ENCODE measurements at regions not wholly inside any gene's neighbourhood (a gene's known extent, or its start where the extent isn't known, plus 50 kb on each side); places are given as distances from the start of the nearest gene placed in this dataset.

- Histone ChIP-seq H3K79me2 (ENCODE audit: low read length) (no peaks in the 10 kb centered on the region), H3K9me3 (replicated peaks; ENCODE audit: insufficient read depth, low read length) (no peaks in the 10 kb centered on the region), H3K27me3 (replicated peaks; ENCODE audit: insufficient read depth, low read length) (no peaks in the 10 kb centered on the region), H3K9me2 (replicated peaks; ENCODE audit: insufficient read depth, low read length) (no peaks in the 10 kb centered on the region), H3K4me1 (ENCODE audit: low read length) (0 out of 2 replicates have a peak, but pooled peaks cover 3% of the 10 kb centered on the region), H3K9ac (ENCODE audit: low read length) (no peak overlapping the region), H3F3A (ENCODE audit: insufficient read depth, low read length) (no peaks in the 10 kb centered on the region), H3K4me2 (ENCODE audit: low read depth, low read length) (no peak overlapping the region), H2AFZ (ENCODE audit: low read length) (no peak overlapping the region), H3K4me3 (ENCODE audit: low read length) (no peak overlapping the region), H3K36me3 (replicated peaks; ENCODE audit: insufficient read depth, low read length) (no peaks in the 10 kb centered on the region), H4K20me1 (ENCODE audit: insufficient read depth, low read length) (no peaks in the 10 kb centered on the region), H3K27ac (ENCODE audit: low read length) (no peak overlapping the region)
- DNase-seq: no peak
- TF ChIP-seq, protein P1, sequence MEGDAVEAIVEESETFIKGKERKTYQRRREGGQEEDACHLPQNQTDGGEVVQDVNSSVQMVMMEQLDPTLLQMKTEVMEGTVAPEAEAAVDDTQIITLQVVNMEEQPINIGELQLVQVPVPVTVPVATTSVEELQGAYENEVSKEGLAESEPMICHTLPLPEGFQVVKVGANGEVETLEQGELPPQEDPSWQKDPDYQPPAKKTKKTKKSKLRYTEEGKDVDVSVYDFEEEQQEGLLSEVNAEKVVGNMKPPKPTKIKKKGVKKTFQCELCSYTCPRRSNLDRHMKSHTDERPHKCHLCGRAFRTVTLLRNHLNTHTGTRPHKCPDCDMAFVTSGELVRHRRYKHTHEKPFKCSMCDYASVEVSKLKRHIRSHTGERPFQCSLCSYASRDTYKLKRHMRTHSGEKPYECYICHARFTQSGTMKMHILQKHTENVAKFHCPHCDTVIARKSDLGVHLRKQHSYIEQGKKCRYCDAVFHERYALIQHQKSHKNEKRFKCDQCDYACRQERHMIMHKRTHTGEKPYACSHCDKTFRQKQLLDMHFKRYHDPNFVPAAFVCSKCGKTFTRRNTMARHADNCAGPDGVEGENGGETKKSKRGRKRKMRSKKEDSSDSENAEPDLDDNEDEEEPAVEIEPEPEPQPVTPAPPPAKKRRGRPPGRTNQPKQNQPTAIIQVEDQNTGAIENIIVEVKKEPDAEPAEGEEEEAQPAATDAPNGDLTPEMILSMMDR (IDR thresholded peaks at IDR 0.05; ENCODE audit: low read length): no peak
- TF ChIP-seq EZH2phosphoT487 (IDR thresholded peaks at IDR 0.05; ENCODE audit: low read length) (no peak), EZH2 (optimal IDR thresholded peaks at IDR 0.05; ENCODE audit: low read depth, low read length) (no peak)
Measured at GRCh38 chr1:239255628-239256160, 130.7 kb upstream of the CHRM3 start.

- H3K36me3 ChIP-seq (replicated peaks; ENCODE audit: insufficient read depth, low read length): no peaks in the 10 kb centered on the region
- no peak for TF ChIP-seq EZH2 (optimal IDR thresholded peaks at IDR 0.05; ENCODE audit: low read depth, low read length)
- TF ChIP-seq EZH2phosphoT487 (IDR thresholded peaks at IDR 0.05; ENCODE audit: low read length): no peak
- TF ChIP-seq, protein P1 (IDR thresholded peaks at IDR 0.05; ENCODE audit: low read length): no peak
- H3K79me2 ChIP-seq (ENCODE audit: low read length): no peaks in the 10 kb centered on the region
- H3K4me2 ChIP-seq (ENCODE audit: low read depth, low read length): no peak overlapping the region
- H3K9me2 ChIP-seq (replicated peaks; ENCODE audit: insufficient read depth, low read length): no peaks in the 10 kb centered on the region
- H3K9ac ChIP-seq (ENCODE audit: low read length): no peak overlapping the region
- no peaks in the 10 kb centered on the region for H4K20me1 ChIP-seq (ENCODE audit: insufficient read depth, low read length)
- H3K4me1 ChIP-seq (ENCODE audit: low read length): 0 out of 2 replicates have a peak, but pooled peaks cover 7% of the 10 kb centered on the region
- no peaks in the 10 kb centered on the region for H3F3A ChIP-seq (ENCODE audit: insufficient read depth, low read length)
- no peaks in the 10 kb centered on the region for H3K9me3 ChIP-seq (replicated peaks; ENCODE audit: insufficient read depth, low read length)
- H3K4me3 ChIP-seq (ENCODE audit: low read length): no peak overlapping the region
- H3K27me3 ChIP-seq (replicated peaks; ENCODE audit: insufficient read depth, low read length): no peaks in the 10 kb centered on the region
- no peak overlapping the region for H3K27ac ChIP-seq (ENCODE audit: low read length)
- no peak for DNase-seq
- no peak overlapping the region for H2AFZ ChIP-seq (ENCODE audit: low read length)
Measured at GRCh38 chr1:239254999-239255398, 131.4 kb upstream of the CHRM3 start.

GRCh38 chr1:239253032-239253431, 133.3 kb upstream of the CHRM3 start:
- Histone ChIP-seq H3K27ac (ENCODE audit: low read length) (no peak overlapping the region), H3K4me1 (ENCODE audit: low read length) (0 out of 2 replicates have a peak, but pooled peaks cover 7% of the 10 kb centered on the region), H3K9me3 (replicated peaks; ENCODE audit: insufficient read depth, low read length) (no peaks in the 10 kb centered on the region), H4K20me1 (ENCODE audit: insufficient read depth, low read length) (no peaks in the 10 kb centered on the region), H3K9me2 (replicated peaks; ENCODE audit: insufficient read depth, low read length) (no peaks in the 10 kb centered on the region), H3K9ac (ENCODE audit: low read length) (no peak overlapping the region), H3K27me3 (replicated peaks; ENCODE audit: insufficient read depth, low read length) (no peaks in the 10 kb centered on the region), H3F3A (ENCODE audit: insufficient read depth, low read length) (no peaks in the 10 kb centered on the region), H2AFZ (ENCODE audit: low read length) (no peak overlapping the region), H3K36me3 (replicated peaks; ENCODE audit: insufficient read depth, low read length) (no peaks in the 10 kb centered on the region), H3K4me3 (ENCODE audit: low read length) (no peak overlapping the region), H3K4me2 (ENCODE audit: low read depth, low read length) (no peak overlapping the region), H3K79me2 (ENCODE audit: low read length) (no peaks in the 10 kb centered on the region)
- TF ChIP-seq EZH2phosphoT487 (IDR thresholded peaks at IDR 0.05; ENCODE audit: low read length) (no peak), EZH2 (optimal IDR thresholded peaks at IDR 0.05; ENCODE audit: low read depth, low read length) (no peak)
- TF ChIP-seq, protein P1 (IDR thresholded peaks at IDR 0.05; ENCODE audit: low read length): no peak
- no peak for DNase-seq

All from MM.1S (cell line).